ENCODE measurements at regions not wholly inside any gene's neighbourhood (a gene's known extent, or its start where the extent isn't known, plus 50 kb on each side); places are given as distances from the start of the nearest gene placed in this dataset.

DNA sequence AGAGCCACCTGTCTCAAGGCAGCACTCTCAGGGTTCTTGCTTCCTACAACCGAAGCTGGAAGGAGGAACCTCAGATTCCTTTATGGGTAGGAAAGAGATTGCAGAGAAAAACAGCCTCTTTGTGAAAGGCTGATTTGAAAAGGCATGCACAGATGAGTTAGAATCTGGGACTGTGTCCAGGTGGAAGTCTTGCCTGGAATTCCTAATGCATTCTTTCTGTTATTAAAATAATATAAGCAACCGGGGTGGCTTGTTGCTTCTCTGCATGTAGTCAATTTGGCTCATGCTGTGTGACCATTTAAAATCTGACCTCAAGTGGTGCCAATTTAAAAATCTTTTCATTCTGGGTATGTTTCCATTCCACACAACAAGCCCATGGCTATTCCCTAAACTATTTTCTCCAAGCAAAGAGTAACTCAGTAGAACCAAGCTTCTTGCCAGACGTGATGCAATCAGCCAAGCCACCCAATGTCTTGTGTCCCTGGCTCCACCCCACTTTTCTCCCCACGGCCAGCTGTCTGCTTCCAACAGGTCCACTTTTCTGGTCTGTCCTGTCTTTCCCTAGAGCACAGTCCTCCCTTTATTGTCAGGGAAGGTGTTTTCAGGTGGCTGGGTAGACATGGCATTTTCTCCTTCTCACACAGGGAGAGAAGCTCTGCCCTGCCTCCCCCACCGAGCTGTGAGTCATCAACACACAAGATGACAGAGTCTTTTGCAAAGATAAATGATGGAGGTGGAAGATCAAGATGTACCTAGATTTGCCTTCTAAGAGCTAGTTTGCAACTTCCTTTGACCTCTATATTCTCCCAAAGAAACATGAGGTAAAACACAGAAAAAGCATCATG, 394.3 kb downstream of the FOXO1 start:
- DNase-seq: peak in 1 of 2 donors; percentile 6

DNA sequence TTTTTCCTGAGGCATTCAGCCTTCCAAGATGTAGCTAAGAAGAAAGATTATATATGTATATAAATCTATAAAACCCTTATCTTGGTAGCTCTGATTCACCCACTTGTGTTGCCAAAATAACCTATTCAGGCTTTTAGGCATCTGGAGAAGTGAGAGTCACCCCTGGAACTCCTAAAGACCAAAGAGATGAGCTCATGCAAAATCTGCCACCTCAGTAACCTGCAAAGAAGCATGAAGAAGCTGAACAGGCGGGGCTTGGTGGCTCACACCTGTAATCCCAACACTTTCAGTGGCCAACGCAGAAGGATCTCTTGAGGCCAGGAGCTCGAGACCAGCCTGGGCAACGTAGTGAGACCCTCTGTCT, 393.7 kb downstream of the FOXO1 start:
- DNase-seq: no peak

DNA sequence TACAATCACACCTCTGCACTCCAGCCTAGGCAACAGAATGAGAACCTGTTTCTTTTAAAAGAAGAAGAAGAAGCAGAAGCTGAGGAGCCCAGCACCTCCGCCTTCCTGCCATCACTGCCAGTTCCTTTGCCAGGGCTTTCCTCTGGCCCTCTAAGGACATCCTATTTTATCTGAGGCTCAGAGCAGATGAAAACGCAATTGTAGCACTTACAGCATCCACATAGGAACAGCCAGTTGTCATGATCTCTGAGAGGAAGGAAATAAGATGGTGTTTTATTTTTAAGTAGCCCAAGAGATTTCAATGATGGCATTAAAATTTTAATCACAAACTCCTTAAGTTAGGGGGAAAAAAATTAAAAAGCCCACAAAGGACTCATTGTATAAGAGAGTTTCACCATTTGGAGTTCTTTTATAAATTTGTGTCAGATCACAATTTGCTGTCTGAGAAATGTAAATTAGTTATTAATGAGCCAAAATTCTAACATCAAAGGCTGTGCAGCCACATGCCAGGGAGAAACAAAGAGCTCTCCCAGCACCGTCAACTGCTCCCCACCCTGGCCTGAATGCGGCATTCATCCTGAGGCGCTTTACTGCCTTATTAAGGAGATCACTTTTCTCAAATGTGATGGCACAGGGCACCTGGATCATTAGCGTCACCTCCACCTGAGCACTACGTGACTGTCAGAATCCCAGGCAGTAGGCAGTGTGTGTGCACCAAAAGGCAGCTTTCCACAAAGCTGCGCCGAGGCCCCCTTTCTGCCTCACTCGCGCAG, 393.0 kb downstream of the FOXO1 start:
- peak in 1 of 2 donors; percentile 7 for DNase-seq

DNA sequence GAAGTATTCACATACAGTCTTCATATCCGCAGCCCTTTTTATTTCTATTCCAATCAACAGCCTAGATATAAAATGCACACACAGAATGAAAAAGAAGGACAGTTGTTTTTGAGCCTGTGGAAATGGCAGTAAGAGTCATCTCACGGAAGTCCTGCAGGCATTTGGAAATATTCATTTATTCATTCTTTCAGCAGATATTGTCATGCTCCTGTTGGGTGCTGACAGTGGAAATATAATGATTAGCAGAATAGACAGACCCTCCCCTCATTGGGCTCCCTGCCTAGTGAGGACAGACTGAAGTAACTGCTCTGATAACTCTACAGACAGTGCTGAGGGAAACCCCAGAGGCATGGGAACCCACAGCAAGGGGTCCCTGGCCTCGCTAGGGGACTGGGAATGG, 392.3 kb downstream of the FOXO1 start:
- no peak for DNase-seq

DNA sequence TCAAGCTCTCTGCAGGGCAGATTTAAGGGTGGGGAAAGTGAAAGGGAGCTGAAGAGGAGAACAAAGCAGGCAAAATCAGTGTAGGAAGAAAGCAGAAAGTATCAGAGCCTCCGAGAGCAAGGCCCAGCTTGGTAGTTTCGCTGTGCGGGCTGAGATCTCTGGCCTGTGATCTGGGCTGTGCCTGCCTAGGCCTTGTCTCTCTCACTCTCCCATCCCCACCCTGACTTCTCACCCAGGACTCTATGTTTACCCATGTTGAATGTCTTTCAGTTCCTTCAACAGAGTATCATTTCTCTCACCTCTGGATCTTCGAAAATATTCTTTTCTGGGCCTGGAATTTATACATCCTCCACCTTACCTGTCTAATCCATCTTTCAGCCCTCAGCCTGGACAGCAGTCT, 391.3 kb downstream of the FOXO1 start:
- DNase-seq: no peak

DNA sequence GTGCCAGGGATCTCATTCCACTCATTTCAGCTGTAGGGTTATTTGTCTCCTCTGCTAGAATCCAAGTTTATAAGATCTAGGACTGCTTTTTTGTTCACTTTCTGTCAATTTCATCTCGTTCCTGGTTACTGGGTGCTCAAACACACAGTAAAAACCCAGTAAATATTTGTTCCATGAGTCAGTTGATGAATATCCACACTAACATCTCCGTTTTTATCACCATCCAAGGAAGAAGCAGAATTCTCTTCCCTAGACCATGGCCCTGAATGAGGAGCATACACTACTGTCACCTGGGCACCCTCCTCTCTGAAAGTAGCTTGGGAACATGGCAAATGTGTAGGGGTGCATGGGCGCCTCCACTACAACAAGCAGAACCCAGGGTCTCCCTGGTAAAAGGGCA, 390.8 kb downstream of the FOXO1 start:
- no peak for DNase-seq

DNA sequence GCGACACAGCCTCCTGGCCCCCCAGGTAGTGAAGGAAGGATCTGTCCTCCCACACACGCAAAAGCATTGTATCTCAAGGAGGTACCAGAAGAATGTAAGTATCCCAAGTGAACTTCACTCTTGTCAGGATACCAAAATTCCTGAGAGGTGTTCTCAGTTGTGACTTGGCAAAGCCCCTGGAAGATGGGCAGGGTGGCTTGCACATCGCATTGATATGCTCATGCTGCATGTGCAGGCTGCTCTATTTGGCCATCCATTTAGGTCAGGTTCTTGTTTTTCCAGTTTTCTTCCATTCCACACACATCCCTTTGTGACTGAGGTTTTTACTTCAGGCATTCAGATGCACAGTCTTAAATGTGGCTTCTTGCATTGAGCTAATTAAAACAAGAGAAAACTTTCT, 382.8 kb downstream of the FOXO1 start:
- no peak for DNase-seq

DNA sequence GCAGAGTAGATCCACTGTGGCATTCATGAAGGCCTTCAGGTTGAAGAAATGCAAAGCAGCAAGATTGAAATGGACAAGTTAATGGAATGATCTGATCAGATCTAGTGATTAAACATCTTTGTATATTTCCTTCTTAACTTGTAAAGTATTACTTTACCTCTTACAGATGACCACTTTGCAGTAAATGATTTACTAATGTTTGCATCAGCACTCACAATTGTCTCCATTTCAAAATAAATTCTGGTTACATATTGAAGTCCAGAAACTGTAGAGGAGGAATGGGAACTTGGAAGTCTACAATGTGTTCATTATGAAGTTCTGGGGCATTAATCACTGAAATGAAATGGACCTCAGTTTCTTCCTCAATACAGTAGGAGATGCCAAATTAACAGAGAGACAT, 380.8 kb downstream of the FOXO1 start:
- DNase-seq: no peak

DNA sequence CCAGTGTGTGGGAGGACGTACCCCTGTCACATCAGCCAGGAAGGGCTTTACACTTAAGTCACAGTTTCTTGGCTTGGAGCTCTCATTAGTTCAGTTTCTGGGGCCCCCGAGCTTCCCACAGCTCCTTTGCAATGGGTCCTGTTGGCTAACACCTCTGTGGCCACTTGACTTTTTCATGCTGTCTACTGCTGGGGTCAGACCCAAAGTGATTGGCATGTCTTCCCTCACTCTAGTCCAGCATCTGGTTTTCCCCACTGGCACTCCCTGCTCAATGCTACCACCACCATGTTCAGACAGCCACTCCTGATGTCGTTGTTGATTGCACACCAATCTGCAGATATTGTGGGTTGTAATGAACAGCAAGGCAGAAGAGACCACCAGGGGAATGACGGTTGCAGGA, 379.0 kb downstream of the FOXO1 start:
- no peak for DNase-seq

DNA sequence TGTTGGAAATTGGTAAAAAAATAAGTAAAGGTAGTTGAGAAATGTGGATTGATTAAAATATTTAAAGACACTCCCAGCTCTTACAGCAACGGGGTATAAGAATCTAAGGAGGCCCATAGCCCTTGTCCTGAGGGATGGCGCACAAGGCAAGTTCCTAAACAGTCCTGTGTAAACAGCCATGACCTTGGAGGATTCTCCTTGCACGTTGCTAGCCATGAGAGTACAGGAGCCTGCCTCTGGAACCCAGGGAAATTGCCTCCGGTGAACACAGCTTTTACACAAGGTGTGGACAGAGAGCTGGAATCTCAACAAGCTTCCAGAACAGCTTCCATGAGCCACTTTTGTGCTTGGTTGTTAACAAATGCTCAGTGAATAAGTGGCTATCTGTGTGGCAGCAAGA, 378.2 kb downstream of the FOXO1 start:
- no peak for DNase-seq

DNA sequence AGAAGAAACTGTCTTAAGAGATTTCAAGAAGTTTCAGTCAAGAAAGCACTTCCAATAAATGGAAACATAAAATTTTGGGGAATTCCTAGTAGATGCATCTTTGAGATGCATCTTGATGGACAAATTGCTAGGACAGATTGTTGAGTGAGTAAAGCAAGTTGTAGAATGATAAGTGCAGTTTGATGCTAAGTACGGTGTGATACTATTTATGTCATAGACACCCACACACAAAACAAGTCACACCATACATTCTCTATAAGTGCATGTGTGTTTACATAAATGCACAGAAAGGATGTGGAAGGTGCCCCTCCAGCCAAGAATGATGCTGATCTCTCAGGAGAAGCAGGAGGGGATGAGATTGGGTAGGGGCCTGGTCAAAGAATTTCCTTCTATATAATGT, 375.7 kb downstream of the FOXO1 start:
- no peak for DNase-seq

DNA sequence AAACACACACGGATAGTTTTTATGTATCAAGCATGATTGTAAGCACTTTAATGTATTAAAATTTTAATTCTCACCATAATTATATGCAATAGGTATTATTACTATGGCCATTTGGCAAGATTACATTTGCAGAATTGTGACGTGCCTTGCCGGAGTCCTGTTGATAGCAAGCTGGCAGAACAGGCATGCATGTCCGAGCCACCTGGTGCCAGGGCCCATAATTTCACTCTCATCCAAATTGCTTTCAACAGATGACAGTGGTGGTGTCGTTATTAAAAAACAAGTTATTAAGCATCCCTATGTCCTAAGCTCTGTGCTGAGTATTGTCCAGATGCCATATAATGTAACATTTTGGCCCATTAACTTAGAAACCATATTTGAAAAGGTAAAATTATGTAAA, 374.3 kb downstream of the FOXO1 start:
- no peak for DNase-seq

DNA sequence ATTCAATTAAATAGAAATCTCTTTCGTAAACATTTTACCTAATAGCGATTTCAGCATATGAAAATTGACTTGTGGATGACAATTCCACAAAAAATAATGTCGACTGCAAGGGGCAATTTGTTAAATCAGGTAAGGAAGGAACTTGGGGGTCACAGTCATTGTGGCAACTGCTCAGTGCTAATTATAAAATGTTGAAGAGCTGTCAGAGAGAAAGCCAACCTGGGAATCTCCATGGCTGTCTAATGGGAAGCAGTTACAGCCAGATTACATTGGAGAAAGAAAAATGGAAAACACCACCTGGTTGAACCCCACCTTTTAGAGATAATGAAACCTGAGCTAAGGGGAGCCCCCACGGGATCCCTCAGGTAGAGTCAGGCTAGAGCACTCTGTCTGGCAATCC, 373.9 kb downstream of the FOXO1 start:
- DNase-seq: no peak

DNA sequence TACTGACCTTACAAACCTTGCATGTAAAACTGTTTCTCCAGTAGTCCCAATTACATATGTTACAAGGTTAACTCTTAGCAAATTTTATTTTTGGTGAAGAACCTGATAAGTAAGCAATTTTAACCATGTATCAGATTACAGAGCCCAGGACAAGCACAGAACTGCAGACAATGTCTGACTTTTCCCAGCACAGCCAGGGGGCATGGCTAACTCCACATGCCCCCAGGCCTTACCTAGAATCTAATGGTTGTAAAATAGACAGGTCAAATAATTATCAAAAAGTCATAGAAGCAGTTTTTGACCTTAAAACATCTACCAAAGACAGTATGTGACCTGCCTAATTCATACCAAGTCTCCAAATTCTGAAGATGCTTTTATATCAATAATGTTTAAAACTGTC, 364.1 kb downstream of the FOXO1 start:
- DNase-seq: no peak

DNA sequence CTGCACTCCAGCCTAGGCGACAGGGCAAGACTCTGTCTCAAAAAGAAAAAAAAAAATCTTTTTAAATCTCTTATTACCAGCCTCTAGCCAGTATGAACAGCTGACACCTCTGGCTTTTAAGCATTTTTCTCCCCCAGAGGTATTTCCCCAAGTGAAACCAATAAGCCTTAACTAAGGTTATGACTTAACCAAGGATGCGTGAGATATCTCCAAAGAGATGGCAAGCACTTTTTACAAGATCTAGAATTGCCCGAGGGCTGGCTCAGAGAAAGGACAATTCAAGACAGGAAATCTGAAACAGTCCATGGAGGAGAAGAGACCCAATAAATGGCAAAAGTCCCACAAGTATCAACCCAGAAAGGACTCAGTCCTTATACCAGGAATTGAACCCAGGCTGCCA, 362.1 kb downstream of the FOXO1 start:
- DNase-seq: no peak

DNA sequence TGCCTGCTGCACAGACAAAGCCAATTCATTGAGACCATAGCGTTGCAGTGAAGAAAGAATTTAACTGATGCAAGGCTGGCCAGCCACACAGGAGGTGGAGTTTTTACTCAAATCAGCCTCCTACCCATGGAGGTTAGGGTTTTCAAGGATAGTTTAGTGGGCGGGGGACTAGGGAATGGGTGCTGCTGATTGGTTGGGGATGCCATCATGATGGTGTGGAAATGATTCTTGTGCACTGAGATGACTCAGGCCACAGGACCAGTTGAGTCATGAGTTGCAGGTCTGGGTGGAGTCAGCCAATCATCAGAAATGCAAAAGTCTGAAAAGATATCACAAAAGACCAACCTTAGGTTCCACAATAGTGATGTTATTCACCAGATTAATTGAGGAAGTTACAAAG, 359.6 kb downstream of the FOXO1 start:
- no peak for DNase-seq

DNA sequence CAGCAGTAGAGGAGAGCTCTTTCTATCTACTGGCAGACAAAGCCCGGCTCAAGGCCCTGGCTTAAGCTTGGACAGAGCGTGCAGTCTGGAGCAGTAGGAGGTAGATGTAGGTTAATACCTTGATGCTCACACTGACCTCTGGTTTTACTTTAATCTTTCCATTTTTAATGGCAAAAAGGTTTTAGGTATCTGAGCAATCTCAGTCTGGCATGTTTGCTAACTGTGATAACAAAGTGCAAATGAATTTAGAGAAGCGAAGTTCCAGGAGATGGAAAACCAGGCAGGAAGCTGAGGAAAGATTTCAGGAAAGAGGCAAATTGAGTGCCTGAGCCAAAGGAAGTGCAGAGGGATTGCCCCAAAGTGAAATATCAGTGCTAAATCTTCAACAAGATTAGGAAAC, 356.6 kb downstream of the FOXO1 start:
- no peak for DNase-seq

DNA sequence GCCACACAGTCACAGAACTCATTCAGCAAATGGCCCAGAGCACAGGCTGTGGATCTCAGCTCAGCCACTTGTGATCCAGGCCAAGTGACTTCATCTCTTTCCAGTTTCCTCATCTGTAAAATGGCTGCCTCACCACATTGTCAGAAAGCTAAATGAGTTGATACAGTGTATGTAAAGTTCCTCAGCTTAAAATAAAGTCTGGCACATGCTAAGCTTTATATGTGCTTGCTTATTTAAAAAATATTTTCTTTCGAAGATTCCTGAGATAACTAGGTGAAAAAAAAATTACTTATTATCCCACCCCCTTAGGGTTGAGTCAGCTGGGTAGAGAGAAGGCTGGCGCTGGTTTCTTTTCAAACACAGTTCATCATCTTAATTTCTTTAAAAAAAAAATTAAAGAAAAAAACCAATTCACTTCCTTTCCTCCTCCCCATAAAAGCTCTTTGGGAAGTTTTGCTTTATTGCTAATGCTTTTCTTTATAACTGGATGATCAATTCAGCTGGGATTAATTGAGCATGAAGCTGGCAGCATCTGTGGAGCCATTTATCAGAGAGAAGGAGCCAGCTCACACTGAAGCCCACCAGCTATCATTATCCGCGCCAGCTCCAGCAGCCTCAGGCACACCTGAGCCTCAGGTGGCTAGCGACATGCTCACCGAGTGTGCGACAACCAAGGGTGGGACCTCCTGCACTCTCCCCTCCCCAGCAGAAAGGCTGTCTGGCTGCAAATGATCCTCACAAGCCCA, 354.9 kb downstream of the FOXO1 start:
- DNase-seq: no peak

DNA sequence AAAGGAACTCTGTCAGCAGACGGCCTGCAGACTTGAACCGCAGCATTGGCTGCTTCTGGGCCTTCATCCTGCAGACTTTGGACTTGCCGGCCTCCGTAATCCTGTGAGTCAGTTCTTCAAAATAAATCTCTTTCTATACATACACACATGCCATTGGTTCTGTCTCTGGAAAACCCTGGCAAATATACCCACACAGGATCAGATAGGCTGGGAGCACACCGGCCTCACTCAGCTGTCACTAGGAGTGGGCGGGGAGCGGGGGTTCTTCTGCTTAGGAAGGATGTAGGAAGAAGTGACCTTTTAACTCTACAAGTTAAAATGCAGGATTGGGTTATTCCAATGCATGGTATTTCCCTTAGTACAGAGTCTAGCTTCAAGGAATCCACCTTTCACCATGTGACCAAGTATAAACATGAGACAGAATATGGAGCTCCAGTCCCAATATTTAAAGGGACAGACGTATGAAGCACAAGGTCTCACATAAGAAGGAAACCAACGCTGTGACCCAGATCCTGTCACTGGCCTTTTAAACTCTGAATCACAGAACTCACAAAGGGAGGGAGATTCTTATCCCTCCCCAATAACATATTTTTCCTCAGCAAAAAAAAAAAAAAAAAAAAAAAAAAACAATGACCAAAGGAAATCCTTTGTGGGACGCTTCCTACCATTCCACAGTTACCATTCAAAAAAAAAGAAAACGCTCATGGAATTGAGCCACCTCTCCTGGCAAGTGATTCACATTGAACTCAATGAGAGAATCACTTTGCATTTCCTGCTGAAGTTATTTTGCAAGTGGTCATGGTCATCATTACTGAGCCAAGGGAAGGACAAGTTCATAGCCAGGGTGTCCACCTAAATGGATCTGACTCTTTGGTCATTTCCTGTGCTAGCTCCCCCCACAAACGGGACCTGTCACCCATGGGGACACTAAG, 352.9 kb downstream of the FOXO1 start:
- DNase-seq: no peak

DNA sequence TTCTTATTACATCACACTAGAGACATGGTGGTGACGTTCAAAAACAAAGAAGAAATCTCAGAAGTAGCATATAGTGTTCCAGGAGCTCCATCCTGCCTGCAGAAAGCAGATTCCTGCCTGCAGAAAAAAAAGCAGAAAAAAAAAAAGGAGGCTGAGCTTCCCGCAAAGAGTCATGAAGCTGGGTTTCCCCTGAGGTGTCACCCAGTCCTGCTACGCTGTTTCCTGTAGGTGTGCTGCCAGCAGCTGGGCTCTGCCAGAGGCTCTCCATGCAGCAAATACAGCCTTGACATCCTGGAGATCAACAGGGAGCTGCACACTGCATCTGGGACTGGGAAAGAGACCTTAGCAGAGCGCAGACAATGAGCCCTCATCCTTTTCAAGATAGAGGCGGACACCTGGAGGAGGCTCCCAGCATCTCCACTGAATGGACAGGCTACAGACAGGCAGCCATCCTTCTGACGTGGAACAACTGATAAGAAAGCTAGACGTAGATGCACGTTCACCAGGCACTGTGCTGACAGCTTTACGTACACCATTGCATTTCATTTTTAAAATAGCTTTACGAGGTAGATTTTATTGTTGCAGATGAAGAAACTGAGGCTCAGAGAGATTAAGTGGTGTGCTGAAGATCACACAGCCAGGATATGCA, 350.9 kb downstream of the FOXO1 start:
- DNase-seq: no peak

DNA sequence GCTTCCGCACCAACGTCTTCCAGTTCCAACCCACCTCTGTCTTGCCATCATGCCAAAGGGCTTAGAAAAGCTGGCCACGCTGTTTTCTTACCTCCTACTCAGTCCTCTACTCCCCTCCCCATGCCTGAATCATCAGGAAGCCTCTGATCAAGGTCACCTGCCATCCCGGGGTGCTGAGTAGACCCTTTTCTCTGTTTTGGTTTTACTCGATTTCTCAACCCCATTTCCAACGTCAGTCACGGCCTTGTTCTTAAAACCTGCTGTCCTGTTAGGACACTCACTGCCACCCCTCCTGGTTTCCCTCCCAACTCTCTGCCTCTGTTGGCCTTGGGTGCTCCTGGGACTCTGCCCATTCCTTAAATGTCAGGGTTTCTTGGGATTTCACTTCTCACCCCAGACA, 350.1 kb downstream of the FOXO1 start:
- DNase-seq: no peak

DNA sequence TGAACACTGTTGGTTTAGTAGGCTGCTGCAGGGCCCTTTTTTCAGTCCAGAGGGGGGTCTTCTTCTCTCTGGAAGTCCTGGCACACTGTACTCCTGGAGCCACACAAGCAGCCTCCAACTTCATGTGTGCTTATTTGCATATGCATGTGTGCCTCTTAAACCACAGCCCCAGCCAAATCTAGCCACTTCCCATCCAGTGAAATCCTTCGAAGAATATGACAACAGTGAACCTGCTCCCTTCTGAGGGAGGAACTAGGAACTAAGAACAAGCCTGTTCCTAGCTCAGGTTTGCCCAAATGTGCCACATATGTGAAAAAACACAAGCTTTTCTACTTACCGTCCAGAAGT, 348.5 kb downstream of the FOXO1 start:
- DNase-seq: no peak
